HG02759 (cell line): ENCODE measurements at regions not wholly inside any gene's neighbourhood (a gene's known extent, or its start where the extent isn't known, plus 50 kb on each side); places are given as distances from the start of the nearest gene placed in this dataset.
"Not testable (repeated sequence)": the region's sequence is repeated elsewhere in the genome, so short reads cannot be mapped to it uniquely, and the experiment has no call there.

ENCODE experiments used
- ATAC-seq: cut with Tn5 transposase; IDR thresholded peaks from one replicate; pipeline ENCODE4 v1.9.1; 2021; ENCODE audit warnings: mild to moderate bottlenecking, moderate library complexity; ENCODE audit not compliant: unreplicated experiment

DNA sequence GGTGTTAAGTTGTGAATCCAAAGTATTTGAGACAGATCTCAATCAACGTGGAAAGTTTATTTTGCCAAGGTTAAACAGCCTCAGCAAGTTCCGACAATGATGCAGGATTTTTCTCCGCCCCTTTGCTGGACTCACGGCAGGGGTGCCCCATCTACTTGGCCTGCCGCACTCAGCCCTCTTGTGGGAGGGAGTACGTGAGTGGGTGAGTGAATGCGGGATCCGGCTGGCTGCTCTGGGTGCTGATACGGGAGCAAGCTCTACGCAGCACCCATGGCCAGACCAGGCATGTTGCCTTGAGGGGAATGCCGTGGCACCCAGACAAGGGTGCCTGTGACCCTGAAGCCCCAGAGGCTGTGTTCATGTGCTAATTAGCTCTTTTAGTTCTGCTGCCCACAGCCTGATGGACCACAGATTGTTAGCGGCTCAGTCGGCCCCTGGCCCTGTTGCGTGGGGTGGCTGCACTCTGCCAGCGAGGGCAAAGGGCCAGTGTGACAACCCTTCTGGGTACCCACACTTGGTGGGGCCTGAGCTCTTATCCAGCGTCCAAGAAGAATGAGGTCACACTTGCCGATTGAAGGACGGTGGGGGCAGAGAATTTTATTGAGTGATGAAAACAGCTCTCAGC, 81.2 kb upstream of the FAM153A start:
- not testable (repeated sequence) for ATAC-seq

DNA sequence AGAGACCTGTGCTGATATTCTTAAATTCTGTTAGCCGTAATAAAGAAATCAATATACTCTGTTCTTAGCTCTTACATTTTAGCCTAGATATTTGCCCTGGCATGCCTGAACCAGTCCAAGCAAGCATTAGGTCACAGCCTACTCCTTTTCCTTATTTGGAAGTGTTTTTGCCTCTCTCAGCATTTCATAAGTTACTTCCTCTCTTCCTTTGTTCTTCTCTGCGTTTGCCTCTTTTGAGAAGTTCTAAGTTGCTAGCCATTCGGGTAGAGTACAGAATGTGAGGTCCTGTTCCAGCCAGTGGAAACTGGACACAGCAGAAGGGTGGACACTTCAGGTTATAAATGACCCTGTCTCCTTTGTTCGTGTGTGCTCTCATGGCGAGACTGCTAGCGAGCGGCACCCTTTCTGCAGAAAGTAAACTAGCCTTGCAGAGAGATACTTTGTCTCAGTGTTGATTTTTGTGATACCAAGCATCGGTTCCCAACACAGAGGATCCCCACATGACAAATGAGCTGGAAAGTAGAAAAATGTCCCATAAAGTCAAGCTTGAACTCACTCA, 75.0 kb upstream of the FAM153A start:
- not testable (repeated sequence) for ATAC-seq

DNA sequence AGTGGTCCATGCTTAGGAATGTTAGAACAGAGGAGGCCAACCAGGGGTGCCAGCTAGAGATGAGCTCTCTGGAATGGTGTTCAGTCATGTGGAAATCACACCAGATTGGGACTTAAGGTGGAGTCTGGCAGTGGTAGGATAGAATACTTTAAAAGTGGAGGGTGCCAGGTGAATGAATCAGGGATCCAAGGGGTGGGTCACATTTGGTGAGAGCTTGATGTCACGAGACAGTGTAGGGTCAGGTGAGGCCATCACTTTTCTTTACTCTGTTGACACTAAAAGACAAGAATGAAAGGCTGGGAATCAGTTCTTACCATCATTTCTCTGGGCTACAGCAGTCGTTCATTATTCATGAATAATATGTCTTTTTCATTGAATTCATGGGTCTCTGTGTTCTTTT, 73.8 kb upstream of the FAM153A start:
- ATAC-seq: not testable (repeated sequence)

DNA sequence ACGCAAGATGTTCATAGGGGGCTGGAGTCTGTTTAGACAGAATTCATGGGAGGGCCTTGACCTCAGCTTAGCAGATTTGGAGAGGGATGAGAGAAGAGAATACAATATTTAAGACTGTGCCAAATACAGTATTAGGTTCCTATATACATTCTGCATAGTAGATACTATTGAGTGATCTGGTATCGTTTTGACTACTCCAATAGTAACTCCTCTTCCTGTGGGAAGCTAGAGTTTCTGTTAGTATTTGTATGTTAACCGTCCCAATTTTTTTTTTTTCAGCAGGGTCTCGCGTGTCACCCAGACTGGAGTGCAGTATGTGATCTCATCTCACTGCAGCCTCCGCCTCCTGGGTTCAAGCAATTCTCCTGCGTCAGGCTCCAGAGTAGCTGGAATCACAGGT, 65.2 kb upstream of the FAM153A start:
- ATAC-seq: not testable (repeated sequence)

DNA sequence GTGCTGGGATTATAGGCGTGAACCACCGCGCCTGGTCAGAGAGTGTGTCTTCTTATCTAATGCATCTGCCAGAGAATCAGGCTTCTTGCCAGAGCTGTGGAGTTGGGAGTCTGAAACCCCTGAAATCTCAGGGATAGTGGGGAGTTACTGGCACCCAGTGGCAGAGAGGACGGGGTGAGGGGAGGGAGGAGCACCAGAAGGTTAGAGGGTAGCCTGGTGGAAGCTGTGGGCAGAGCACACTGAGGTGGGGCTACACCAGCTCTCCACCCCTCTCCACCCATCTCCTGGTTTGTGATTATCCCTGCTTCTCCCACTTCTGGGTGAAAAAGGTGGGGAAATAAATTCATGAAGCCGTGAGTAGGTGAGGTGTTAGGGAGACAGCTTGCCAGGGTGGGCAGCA, 63.9 kb upstream of the FAM153A start:
- not testable (repeated sequence) for ATAC-seq

DNA sequence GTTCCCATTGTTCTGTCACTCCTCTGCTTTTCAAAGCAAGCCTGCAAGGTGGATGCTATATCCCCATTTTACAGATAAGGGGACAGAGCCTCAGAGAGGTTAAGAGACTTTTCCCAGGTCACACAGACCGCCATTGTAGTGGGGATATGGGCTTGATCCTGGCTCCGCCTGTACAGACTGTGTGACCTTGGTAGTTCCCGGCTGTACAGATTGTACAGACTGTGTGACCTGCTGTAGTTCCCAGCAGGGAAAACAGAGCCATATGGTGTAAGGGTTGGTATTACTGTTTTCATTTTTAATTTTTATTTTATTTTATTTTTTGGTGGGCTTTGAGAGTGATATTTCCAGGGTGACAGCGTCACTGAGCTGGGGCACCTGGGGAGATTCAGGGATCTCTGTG, 63.2 kb upstream of the FAM153A start:
- not testable (repeated sequence) for ATAC-seq

DNA sequence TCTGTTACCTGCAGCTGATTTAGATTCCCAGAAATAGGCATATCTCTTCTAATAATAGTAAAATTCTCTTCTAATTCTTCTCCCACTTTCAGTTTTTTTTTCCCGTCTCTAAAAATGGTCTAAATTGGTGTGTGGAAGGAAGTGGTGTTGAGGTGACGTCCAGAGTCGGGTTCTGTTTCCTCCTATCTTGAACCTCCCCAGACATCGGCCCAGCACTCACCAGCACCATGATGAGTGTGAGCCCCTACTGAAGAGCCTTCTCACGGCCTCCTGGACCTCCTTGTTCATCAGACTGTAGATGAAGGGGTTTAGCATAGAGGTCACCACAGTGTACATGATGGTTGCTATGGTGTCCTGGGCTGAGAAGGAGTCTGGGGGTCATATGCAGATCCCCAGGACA, 53.5 kb upstream of the FAM153A start:
- ATAC-seq: not testable (repeated sequence)
